SK-N-SH (cell line): ENCODE measurements at regions not wholly inside any gene's neighbourhood (a gene's known extent, or its start where the extent isn't known, plus 50 kb on each side); places are given as distances from the start of the nearest gene placed in this dataset.

Experiments used
- CTCF ChIP-seq: fragments of 200-600 bp; sonication (generic); IDR thresholded peaks from 2 replicates; pipeline ENCODE4 v1.6.1; 2017; ENCODE audit warnings: antibody characterized with exemption, mild to moderate bottlenecking, moderate library complexity
- ELF1 ChIP-seq: IDR thresholded peaks from 2 replicates; pipeline ENCODE4 v1.4.0; 2012
- RCOR1 ChIP-seq: fragments of 150-350 bp; IDR thresholded peaks from 2 replicates; pipeline ENCODE4 v1.6.1; 2017; ENCODE audit warnings: antibody characterized with exemption, low read length
- TAF1 ChIP-seq: IDR thresholded peaks from 2 replicates; pipeline ENCODE4 v1.6.1; 2012; ENCODE audit warnings: low read depth, mild to moderate bottlenecking, low read length, moderate library complexity, borderline replicate concordance
- TF ChIP-seq, protein P1 (sequence below): IDR thresholded peaks from 2 replicates; pipeline ENCODE4 v1.4.0; 2012; ENCODE audit warnings: low read depth

GRCh38 chr2:235302263-235302662 lies 191.6 kb upstream of the AGAP1 start:
- no peak for TF ChIP-seq CTCF
- TF ChIP-seq, protein P1, sequence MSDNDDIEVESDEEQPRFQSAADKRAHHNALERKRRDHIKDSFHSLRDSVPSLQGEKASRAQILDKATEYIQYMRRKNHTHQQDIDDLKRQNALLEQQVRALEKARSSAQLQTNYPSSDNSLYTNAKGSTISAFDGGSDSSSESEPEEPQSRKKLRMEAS, result no peak
- TF ChIP-seq TAF1, result no peak
- no peak for TF ChIP-seq ELF1
- no peak for TF ChIP-seq RCOR1
